Lower lobe of right lung (tissue), 2 donors: ENCODE measurements at regions not wholly inside any gene's neighbourhood (a gene's known extent, or its start where the extent isn't known, plus 50 kb on each side); places are given as distances from the start of the nearest gene placed in this dataset.

Source experiments
- ATAC-seq, 2 donors: fragments of 200-7000 bp; cut with Tn5 transposase; one replicate each; pipeline ENCODE4 v1.9.1; 2020 to 2022; ENCODE audit warnings: mild to moderate bottlenecking in 2 of 2, moderate library complexity in 2 of 2
- DNase-seq: peaks from one replicate; pipeline ENCODE4 v3.0.0-alpha.2; 2020
- H3K27ac ChIP-seq: fragments of 200-600 bp; one replicate; pipeline ENCODE4 v1.8.0; 2022
- H3K27me3 ChIP-seq: fragments of 200-600 bp; one replicate; pipeline ENCODE4 v1.8.0; 2022; ENCODE audit warnings: low read depth
- H3K36me3 ChIP-seq: fragments of 200-600 bp; one replicate; pipeline ENCODE4 v1.8.0; 2022; ENCODE audit warnings: mild to moderate bottlenecking
- H3K4me1 ChIP-seq: fragments of 200-600 bp; one replicate; pipeline ENCODE4 v1.8.0; 2022
- H3K4me3 ChIP-seq: fragments of 200-600 bp; one replicate; pipeline ENCODE4 v1.8.0; 2022; ENCODE audit warnings: mild to moderate bottlenecking
- H3K9me3 ChIP-seq: fragments of 200-600 bp; one replicate; pipeline ENCODE4 v1.8.0; 2022
- intact Hi-C: fragments of 100-400 bp; cut with DNase I; formaldehyde crosslinking; loops from one replicate; pipeline ENCODE4 v1.11.0; 2022
- TF ChIP-seq, protein P1 (sequence below): fragments of 200-600 bp; IDR thresholded peaks from one replicate; pipeline ENCODE4 v1.8.0; 2022; ENCODE audit warnings: antibody characterized with exemption, mild to moderate bottlenecking
- donor health status: DM: no; HTN: yes; CAD: no; lungs with severe emphysema.

DNA sequence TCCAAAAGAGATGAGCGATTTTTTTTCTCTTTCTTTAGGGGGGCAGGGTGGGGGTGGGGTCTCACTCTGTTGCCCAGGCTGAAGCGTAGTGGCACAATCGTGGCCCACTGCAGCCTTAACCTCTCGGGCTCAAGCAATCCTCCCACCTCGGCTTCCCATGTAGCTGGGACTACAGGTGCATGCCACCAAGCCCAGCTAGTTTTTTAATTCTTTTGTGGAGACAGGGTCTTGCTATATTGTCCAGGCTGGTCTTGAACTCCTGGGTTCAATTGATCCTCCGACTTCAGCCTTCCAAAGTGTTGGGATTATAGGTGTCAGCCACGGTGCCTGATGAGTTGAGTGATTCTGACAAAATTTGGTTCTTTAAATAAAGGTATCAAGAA lies 127.0 kb downstream of the ARRDC3 start:
- no peaks in the 10 kb centered on the region for H3K27me3 ChIP-seq
- ATAC-seq, result no peak
- no peak overlapping the region for H3K4me3 ChIP-seq
- TF ChIP-seq, protein P1, sequence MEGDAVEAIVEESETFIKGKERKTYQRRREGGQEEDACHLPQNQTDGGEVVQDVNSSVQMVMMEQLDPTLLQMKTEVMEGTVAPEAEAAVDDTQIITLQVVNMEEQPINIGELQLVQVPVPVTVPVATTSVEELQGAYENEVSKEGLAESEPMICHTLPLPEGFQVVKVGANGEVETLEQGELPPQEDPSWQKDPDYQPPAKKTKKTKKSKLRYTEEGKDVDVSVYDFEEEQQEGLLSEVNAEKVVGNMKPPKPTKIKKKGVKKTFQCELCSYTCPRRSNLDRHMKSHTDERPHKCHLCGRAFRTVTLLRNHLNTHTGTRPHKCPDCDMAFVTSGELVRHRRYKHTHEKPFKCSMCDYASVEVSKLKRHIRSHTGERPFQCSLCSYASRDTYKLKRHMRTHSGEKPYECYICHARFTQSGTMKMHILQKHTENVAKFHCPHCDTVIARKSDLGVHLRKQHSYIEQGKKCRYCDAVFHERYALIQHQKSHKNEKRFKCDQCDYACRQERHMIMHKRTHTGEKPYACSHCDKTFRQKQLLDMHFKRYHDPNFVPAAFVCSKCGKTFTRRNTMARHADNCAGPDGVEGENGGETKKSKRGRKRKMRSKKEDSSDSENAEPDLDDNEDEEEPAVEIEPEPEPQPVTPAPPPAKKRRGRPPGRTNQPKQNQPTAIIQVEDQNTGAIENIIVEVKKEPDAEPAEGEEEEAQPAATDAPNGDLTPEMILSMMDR, result no peak
- no peaks in the 10 kb centered on the region for H3K4me1 ChIP-seq
- H3K36me3 ChIP-seq, result no peaks in the 10 kb centered on the region
- H3K27ac ChIP-seq, result no peak overlapping the region
- H3K9me3 ChIP-seq, result no peaks in the 10 kb centered on the region
- intact Hi-C loops, result no loop called here
- DNase-seq, result no peak

DNA sequence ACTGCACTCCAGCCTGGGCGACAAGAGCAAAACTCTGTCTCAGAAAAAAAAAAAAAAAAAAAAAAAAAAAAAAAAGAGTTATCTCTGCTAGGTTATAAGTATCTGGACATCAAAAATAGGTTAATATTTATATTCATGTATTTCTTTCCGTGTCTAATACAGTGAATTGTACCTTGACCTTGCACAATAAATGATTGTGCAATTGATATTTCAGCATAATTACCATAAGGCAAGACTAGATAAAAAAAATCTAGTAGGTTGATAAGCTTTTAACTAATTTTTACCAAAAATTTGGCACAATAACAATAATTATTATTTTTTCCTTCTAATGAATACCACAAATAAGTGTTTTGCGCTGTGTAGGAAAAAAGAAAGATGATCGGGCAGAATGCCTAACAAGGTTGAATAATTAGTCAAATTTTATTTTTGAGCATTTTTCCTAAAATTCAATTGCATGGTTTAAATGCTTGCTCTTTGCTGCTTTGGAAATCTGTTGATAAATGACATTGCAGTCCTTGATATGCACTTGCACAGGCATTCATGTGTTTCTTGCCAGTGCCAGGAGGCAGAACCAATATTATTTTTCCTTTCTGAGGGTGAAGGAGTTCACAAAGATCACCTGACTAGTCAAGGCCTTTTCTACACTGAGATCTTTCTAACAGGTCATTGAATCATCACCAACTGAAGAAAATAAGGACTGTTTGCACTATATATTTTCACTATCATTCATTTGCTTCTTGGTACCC lies 127.5 kb downstream of the ARRDC3 start:
- no peaks in the 10 kb centered on the region for H3K27me3 ChIP-seq
- H3K36me3 ChIP-seq, result no peaks in the 10 kb centered on the region
- ATAC-seq, result no peak
- peaks cover 3% of the 10 kb centered on the region for H3K9me3 ChIP-seq
- no peak overlapping the region for H3K27ac ChIP-seq
- no peak for DNase-seq
- TF ChIP-seq, protein P1, result no peak
- intact Hi-C loops, result no loop called here
- no peaks in the 10 kb centered on the region for H3K4me1 ChIP-seq
- no peak overlapping the region for H3K4me3 ChIP-seq

DNA sequence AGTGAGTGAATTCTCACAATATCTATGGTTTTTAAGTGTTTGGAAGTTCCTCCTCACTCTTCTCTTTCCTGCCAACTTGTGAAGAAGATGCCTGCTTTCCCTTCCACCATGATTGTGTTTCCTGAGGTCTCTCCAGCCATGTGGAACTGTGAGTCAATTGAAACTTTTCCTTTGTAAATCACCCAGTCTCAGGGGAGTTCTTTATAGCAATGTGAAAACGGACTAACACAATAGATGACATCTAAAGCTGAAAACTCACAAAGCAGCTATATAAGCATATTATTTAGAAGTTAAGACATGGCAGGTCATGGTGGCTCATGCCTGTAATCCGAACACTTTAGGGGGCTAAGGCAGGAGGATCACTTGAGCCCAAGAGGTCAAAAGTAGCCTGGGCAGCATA lies 130.2 kb downstream of the ARRDC3 start:
- no peaks in the 10 kb centered on the region for H3K36me3 ChIP-seq
- TF ChIP-seq, protein P1, result no peak
- intact Hi-C loops, result no loop called here
- H3K4me1 ChIP-seq, result no peaks in the 10 kb centered on the region
- DNase-seq (no peak), ATAC-seq (no peak)
- no peaks in the 10 kb centered on the region for H3K27me3 ChIP-seq
- no peak overlapping the region for H3K27ac ChIP-seq
- peaks cover 4% of the 10 kb centered on the region for H3K9me3 ChIP-seq
- H3K4me3 ChIP-seq, result no peak overlapping the region

DNA sequence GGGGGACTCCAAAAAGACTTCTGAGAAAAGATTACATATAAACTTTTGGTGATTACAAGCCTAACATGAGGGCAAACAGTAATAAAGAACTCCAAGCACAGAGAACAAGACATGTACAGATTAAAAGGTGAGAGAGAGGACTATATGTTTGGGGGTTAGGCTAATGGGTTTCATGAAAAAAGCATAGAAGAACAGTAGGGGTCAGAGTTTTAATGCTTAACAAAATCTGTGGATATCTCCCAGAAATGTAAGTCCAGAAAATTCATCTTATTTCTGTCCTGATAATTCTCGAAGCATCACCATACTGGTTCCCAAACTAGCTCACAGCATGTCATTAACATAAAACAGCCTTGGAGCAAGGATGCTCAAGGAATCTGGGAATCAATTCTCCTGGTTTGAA lies 137.2 kb downstream of the ARRDC3 start:
- Histone ChIP-seq H3K9me3 (peaks cover 14% of the 10 kb centered on the region), H3K4me3 (no peak overlapping the region), H3K27ac (no peak overlapping the region), H3K27me3 (no peaks in the 10 kb centered on the region), H3K36me3 (no peaks in the 10 kb centered on the region), H3K4me1 (no peaks in the 10 kb centered on the region)
- DNase-seq (no peak), ATAC-seq (no peak)
- intact Hi-C loops, result no loop called here
- TF ChIP-seq, protein P1, result no peak

DNA sequence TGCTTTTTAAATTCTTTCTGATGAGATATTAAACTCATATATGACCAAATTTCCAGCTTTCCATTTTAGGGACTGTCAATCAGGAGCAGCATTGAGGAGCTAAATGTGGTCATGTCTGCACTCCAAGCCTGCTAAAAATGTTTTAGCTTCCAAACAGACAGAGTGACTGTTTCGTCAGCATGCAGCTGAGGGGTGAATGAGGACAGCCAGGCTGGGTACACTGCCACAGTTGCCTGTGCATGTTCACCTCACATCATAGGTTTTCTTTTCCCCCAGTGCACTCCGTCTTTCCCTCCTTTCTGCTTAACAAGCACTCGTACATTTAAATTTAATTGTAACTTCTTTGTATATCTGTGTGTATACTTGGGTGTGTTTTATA lies 138.1 kb downstream of the ARRDC3 start:
- TF ChIP-seq, protein P1, result no peak
- DNase-seq (no peak), ATAC-seq (no peak)
- peaks cover 11% of the 10 kb centered on the region for H3K9me3 ChIP-seq
- no peak overlapping the region for H3K27ac ChIP-seq
- no peak overlapping the region for H3K4me3 ChIP-seq
- H3K4me1 ChIP-seq, result no peaks in the 10 kb centered on the region
- no peaks in the 10 kb centered on the region for H3K36me3 ChIP-seq
- H3K27me3 ChIP-seq, result no peaks in the 10 kb centered on the region
- intact Hi-C loops, result no loop called here
